HCT116 (cell line): ENCODE measurements at regions not wholly inside any gene's neighbourhood (a gene's known extent, or its start where the extent isn't known, plus 50 kb on each side); places are given as distances from the start of the nearest gene placed in this dataset.
"Not testable (repeated sequence)": the region's sequence is repeated elsewhere in the genome, so short reads cannot be mapped to it uniquely, and the experiment has no call there.

Experiments used
- ATAC-seq: fragments of 200-7000 bp; cut with Tn5 transposase; 2 replicates; pipeline ENCODE4 v1.9.1; 2020; ENCODE audit warnings: mild to moderate bottlenecking, moderate library complexity
- BruUV-seq: library from RNA; stranded (reverse); fragments of 400-500 nt; replicated peaks from 2 replicates; lab custom pipeline; 2021; lab: Mats Ljungman, UMichigan
- CTCF ChIA-PET: fragments of 300-600 bp; sonication (Branson Sonifier 250); formaldehyde crosslinking; loops from one replicate; lab custom pipeline; 2021; ENCODE audit warnings: antibody characterized with exemption; lab: Charles Lee
- POLR2A ChIA-PET: fragments of 300-600, 350-600 bp; sonication (Branson Sonifier 250); formaldehyde crosslinking; loops from one replicate; lab custom pipeline; 2021; ENCODE audit warnings: antibody characterized with exemption; lab: Charles Lee
- RAD21 ChIA-PET, 2 experiments: fragments of 300-600 bp; sonication (Branson Sonifier 250); formaldehyde crosslinking; loops; one replicate each; lab custom pipeline; 2023; ENCODE audit warnings: low total read pairs in 2 of 2; ENCODE audit not compliant: uncharacterized antibody in 2 of 2, unreplicated experiment in 2 of 2, low non-redundant PET in 1 of 2; lab: Charles Lee
- DNase-seq: peaks from one replicate; pipeline ENCODE4 v3.0.0-alpha.2; 2010; ENCODE audit warnings: low read depth, low spot score
- H2AFZ ChIP-seq: fragments of 200-600 bp; shearing (Covaris generic), sonication (generic); 2 replicates; pipeline ENCODE4 v1.6.1; 2017; ENCODE audit warnings: low read depth, mixed run types, mixed read lengths, antibody characterized with exemption, low read length; ENCODE audit not compliant: poor library complexity, severe bottlenecking
- H3K27ac ChIP-seq: 2 replicates; pipeline ENCODE4 v1.5.1; 2012; ENCODE audit warnings: low read depth, low read length
- H3K27me3 ChIP-seq: fragments of 200-600 bp; sonication (generic); 2 replicates; pipeline ENCODE4 v1.6.1; 2016; ENCODE audit warnings: mixed run types, low read length, mixed read lengths; ENCODE audit not compliant: insufficient read depth
- H3K36me3 ChIP-seq, 2 experiments: fragments of 200-500 bp in 1 of 2; fragments of 200-600 bp in 1 of 2; sonication (Bioruptor generic) in 1 of 2; sonication (generic) in 1 of 2; 2 replicates each; pipeline versions ENCODE4 v1.5.1 to v1.6.1; 2014 to 2016; ENCODE audit warnings: low read length in 2 of 2, inconsistent platforms in 1 of 2, mixed read lengths in 1 of 2, mixed run types in 1 of 2; ENCODE audit not compliant: insufficient read depth in 2 of 2, control insufficient read depth in 1 of 2
- H3K4me1 ChIP-seq, 2 experiments: fragments of 200-600 bp in 1 of 2; sonication (generic) in 1 of 2; 2 replicates each; pipeline versions ENCODE4 v1.5.1 to v1.6.1; 2012 to 2017; ENCODE audit warnings: low read length in 2 of 2, inconsistent platforms in 1 of 2, mild to moderate bottlenecking in 1 of 2, mixed read lengths in 1 of 2, mixed run types in 1 of 2, moderate library complexity in 1 of 2; ENCODE audit not compliant: insufficient read depth in 2 of 2, control insufficient read depth in 1 of 2
- H3K4me2 ChIP-seq: fragments of 200-600 bp; sonication (generic); 2 replicates; pipeline ENCODE4 v1.6.1; 2017; ENCODE audit warnings: mixed run types, low read length, mixed read lengths
- H3K4me3 ChIP-seq, 2 experiments: fragments of 200-600 bp in 1 of 2; sonication (generic) in 1 of 2; replicated peaks in 1 of 2; 2 replicates each; pipeline ENCODE4 v1.5.1; 2011 to 2016; ENCODE audit warnings: low read length in 2 of 2, control low read depth in 1 of 2, low read depth in 1 of 2, mild to moderate bottlenecking in 1 of 2, mixed read lengths in 1 of 2, mixed run types in 1 of 2
- H3K79me2 ChIP-seq: fragments of 200-600 bp; sonication (generic); 2 replicates; pipeline ENCODE4 v1.6.1; 2017; ENCODE audit warnings: mild to moderate bottlenecking, mixed run types, low read length, moderate library complexity, mixed read lengths; ENCODE audit not compliant: insufficient read depth
- H3K9ac ChIP-seq: fragments of 200-600 bp; sonication (generic); 2 replicates; pipeline ENCODE4 v1.6.1; 2016; ENCODE audit warnings: low read length, mixed read lengths
- H3K9me2 ChIP-seq: fragments of 200-600 bp; sonication (generic), shearing (Covaris generic); 2 replicates; pipeline ENCODE4 v1.6.1; 2017; ENCODE audit warnings: mixed run types, mild to moderate bottlenecking, moderate library complexity; ENCODE audit not compliant: insufficient read depth
- H3K9me3 ChIP-seq, 2 experiments: fragments of 200-500 bp in 1 of 2; fragments of 200-600 bp in 1 of 2; sonication (Bioruptor generic) in 1 of 2; sonication (generic) in 1 of 2; 2 replicates each; pipeline ENCODE4 v1.6.1; 2014 to 2017; ENCODE audit warnings: low read length in 2 of 2, mixed read lengths in 2 of 2, inconsistent platforms in 1 of 2, low read depth in 1 of 2, mild to moderate bottlenecking in 1 of 2, mixed run types in 1 of 2, moderate library complexity in 1 of 2; ENCODE audit not compliant: control insufficient read depth in 1 of 2, insufficient read depth in 1 of 2
- H4K20me1 ChIP-seq: fragments of 200-600 bp; sonication (generic), shearing (Covaris generic); 2 replicates; pipeline ENCODE4 v1.6.1; 2017; ENCODE audit warnings: mixed run types, mild to moderate bottlenecking, moderate library complexity; ENCODE audit not compliant: insufficient read depth
- CTCF ChIP-seq, 3 experiments: fragments of 200-600 bp in 1 of 3; sonication (generic) in 1 of 3; IDR thresholded peaks in 2 of 3; conservative IDR thresholded peaks in 1 of 3; 2 replicates each; pipeline ENCODE4 v1.5.1; 2012 to 2017; ENCODE audit warnings: low read depth in 2 of 3, low read length in 2 of 3, antibody characterized with exemption in 1 of 3, borderline replicate concordance in 1 of 3, control low read depth in 1 of 3, mild to moderate bottlenecking in 1 of 3, mixed read lengths in 1 of 3, mixed run types in 1 of 3, moderate library complexity in 1 of 3; ENCODE audit not compliant: insufficient read depth in 1 of 3
- EGR1 ChIP-seq: IDR thresholded peaks from 2 replicates; pipeline ENCODE4 v1.6.1; 2012; ENCODE audit warnings: low read depth
- ELF1 ChIP-seq: IDR thresholded peaks from 2 replicates; pipeline ENCODE4 v1.6.1; 2012; ENCODE audit warnings: low read depth, borderline replicate concordance
- MAX ChIP-seq: IDR thresholded peaks from 2 replicates; pipeline ENCODE4 v1.6.1; 2012
- SRF ChIP-seq: IDR thresholded peaks from 2 replicates; pipeline ENCODE4 v1.6.1; 2012; ENCODE audit warnings: low read depth
- intact Hi-C: fragments of 100-400 bp; cut with micrococcal nuclease; formaldehyde crosslinking; loops from 2 replicates; pipeline ENCODE4 v1.10.0; 2022

GRCh38 chr18:60066219-60066975, 166.6 kb downstream of the PMAIP1 start (continued):
- TF ChIP-seq CTCF (IDR thresholded peaks at IDR 0.05 in 2 of 3, conservative IDR thresholded peaks at IDR 0.05 in 1 of 3; ENCODE audit: borderline replicate concordance in 1 of 3, insufficient read depth in 1 of 3, low read depth in 2 of 3, low read length in 2 of 3), result no peak

GRCh38 chr18:60064271-60064670, 164.5 kb downstream of the PMAIP1 start:
- Histone ChIP-seq H4K20me1 (no peaks in the 10 kb centered on the region), H3K27ac (no peak overlapping the region)
- no peak for TF ChIP-seq SRF
- TF ChIP-seq MAX, result no peak
- TF ChIP-seq EGR1, result no peak
- no peak for TF ChIP-seq ELF1
- TF ChIP-seq, all 23 proteins: peak for 0
- no TSS peak for BruUV-seq
- ATAC-seq (no peak), DNase-seq (no peak)
- Histone ChIP-seq H2AFZ (no peak overlapping the region), H3K36me3 (no peaks in the 10 kb centered on the region), H3K9me2 (no peaks in the 10 kb centered on the region), H3K4me2 (no peak overlapping the region), H3K9me3 (no peaks in the 10 kb centered on the region), H3K79me2 (no peaks in the 10 kb centered on the region), H3K27me3 (no peaks in the 10 kb centered on the region), H3K4me1 (peaks cover 0 to 7% of the 10 kb centered on the region in 2 experiments; a peak in 1 of 4 replicates), H3K4me3 (no peak overlapping the region), H3K9ac (no peak overlapping the region)
- ChIA-PET CTCF (no interaction called here), POLR2A (no interaction called here), RAD21 (no interaction called here)
- intact Hi-C loops, result no loop called here

GRCh38 chr18:60062831-60063230, 163.0 kb downstream of the PMAIP1 start:
- H2AFZ ChIP-seq, H3K4me3 ChIP-seq, H3K27me3 ChIP-seq, H3K36me3 ChIP-seq, H4K20me1 ChIP-seq, H3K4me2 ChIP-seq, CTCF ChIA-PET, H3K27ac ChIP-seq, intact Hi-C loops, H3K9me3 ChIP-seq, BruUV-seq, ATAC-seq, DNase-seq, H3K9me2 ChIP-seq, H3K79me2 ChIP-seq, RAD21 ChIA-PET, POLR2A ChIA-PET, H3K4me1 ChIP-seq, H3K9ac ChIP-seq: not testable (repeated sequence)
